HepG2 (cell line): ENCODE measurements at regions not wholly inside any gene's neighbourhood (a gene's known extent, or its start where the extent isn't known, plus 50 kb on each side); places are given as distances from the start of the nearest gene placed in this dataset.

Source experiments
- ATAC-seq: fragments of 200-7000 bp; cut with Tn5 transposase; 3 replicates; pipeline ENCODE4 v1.9.1; 2020; ENCODE audit warnings: mild to moderate bottlenecking, moderate library complexity
- BruUV-seq: library from RNA; stranded (reverse); fragments of 400-500 nt; replicated peaks from 2 replicates; lab custom pipeline; 2021; lab: Mats Ljungman, UMichigan
- CTCF ChIA-PET: fragments of 300-600 bp; formaldehyde crosslinking; extraction: SDS; loops from one replicate; lab custom pipeline; 2021; ENCODE audit warnings: low total read pairs, inconsistent platforms, low intra/inter-chr PET ratio; lab: Yijun Ruan, JAX
- POLR2A ChIA-PET: fragments of 350-600 bp; sonication (Branson Sonifier 250); formaldehyde crosslinking; loops from one replicate; lab custom pipeline; 2020; ENCODE audit warnings: antibody characterized with exemption, inconsistent platforms; lab: Yijun Ruan, JAX
- DNase-seq: peaks from one replicate; pipeline ENCODE4 v3.0.0-alpha.2; 2015; ENCODE audit warnings: low spot score
- FAIRE-seq: peaks from 3 replicates; lab custom pipeline; 2011; peaks lifted over from hg19 to GRCh38; lab: Jason Lieb, UNC
- H2AFZ ChIP-seq: one replicate; pipeline ENCODE4 v1.6.1; 2011; ENCODE audit warnings: low read length, inconsistent platforms
- H3K27ac ChIP-seq: fragments of 300-600 bp; 3 replicates; pipeline ENCODE4 v1.8.0; 2011; ENCODE audit warnings: mixed run types, mild to moderate bottlenecking, mixed read lengths, low read length, inconsistent platforms; ENCODE audit not compliant: insufficient read depth; ENCODE audit errors: extremely low read length
- H3K27me3 ChIP-seq, 2 experiments: fragments of 200-600 bp in 1 of 2; 2 replicates in 1 of 2; 3 replicates in 1 of 2; pipeline versions ENCODE4 v1.6.0 to v1.8.0; 2011; ENCODE audit warnings: low read length in 2 of 2, mild to moderate bottlenecking in 2 of 2, moderate library complexity in 2 of 2, inconsistent platforms in 1 of 2; ENCODE audit not compliant: insufficient read depth in 2 of 2, control insufficient read depth in 1 of 2
- H3K36me3 ChIP-seq, 2 experiments: fragments of 200-600 bp in 1 of 2; replicated peaks in 1 of 2; 2 replicates in 1 of 2; 3 replicates in 1 of 2; pipeline versions ENCODE4 v1.5.1 to v1.8.0; 2011; ENCODE audit warnings: low read length in 2 of 2, inconsistent platforms in 1 of 2; ENCODE audit not compliant: insufficient read depth in 2 of 2, control insufficient read depth in 1 of 2
- H3K4me1 ChIP-seq: 2 replicates; pipeline ENCODE4 v1.5.1; 2012; ENCODE audit warnings: low read length, inconsistent platforms; ENCODE audit not compliant: insufficient read depth
- H3K4me2 ChIP-seq: 2 replicates; pipeline ENCODE4 v1.6.0; 2011; ENCODE audit warnings: low read depth, low read length, inconsistent platforms
- H3K4me3 ChIP-seq, 3 experiments: fragments of 200-600 bp in 1 of 3; sonication (generic), shearing (Covaris generic) in 1 of 3; replicated peaks in 1 of 3; 2 replicates each; pipeline ENCODE4 v1.5.1; 2011 to 2016; ENCODE audit warnings: low read length in 3 of 3, inconsistent platforms in 2 of 3, low read depth in 2 of 3, mild to moderate bottlenecking in 2 of 3, control low read depth in 1 of 3, mixed read lengths in 1 of 3; ENCODE audit not compliant: insufficient read depth in 1 of 3
- H3K79me2 ChIP-seq: one replicate; pipeline ENCODE4 v1.6.1; 2011; ENCODE audit warnings: low read length, inconsistent platforms; ENCODE audit not compliant: insufficient read depth
- H3K9ac ChIP-seq: 2 replicates; pipeline ENCODE4 v1.6.0; 2011; ENCODE audit warnings: mild to moderate bottlenecking, low read depth, low read length, inconsistent platforms; ENCODE audit not compliant: insufficient read depth
- H3K9me3 ChIP-seq: 2 replicates; pipeline ENCODE4 v1.5.1; 2012; ENCODE audit warnings: mild to moderate bottlenecking, low read length
- H4K20me1 ChIP-seq: 2 replicates; pipeline ENCODE4 v1.6.0; 2011; ENCODE audit warnings: inconsistent platforms, mild to moderate bottlenecking, low read length, moderate library complexity; ENCODE audit not compliant: insufficient read depth
- BHLHE40 ChIP-seq: IDR thresholded peaks from 2 replicates; pipeline ENCODE4 v1.6.1; 2011; ENCODE audit warnings: low read length, improper control_type of control experiment
- E2F2 ChIP-seq: sonication (generic); formaldehyde crosslinking; IDR thresholded peaks from 2 replicates; pipeline ENCODE4 v1.4.0; 2020; ENCODE audit warnings: missing genetic modification reagents, borderline replicate concordance
- GLI4 ChIP-seq: sonication (generic); formaldehyde crosslinking; IDR thresholded peaks from 2 replicates; pipeline ENCODE4 v1.5.1; 2020; ENCODE audit warnings: missing genetic modification reagents, mild to moderate bottlenecking, moderate library complexity, borderline replicate concordance
- HOXA3 ChIP-seq: sonication (generic); formaldehyde crosslinking; IDR thresholded peaks from 2 replicates; pipeline ENCODE4 v1.5.0; 2020; ENCODE audit warnings: missing genetic modification reagents
- PCBP2 ChIP-seq: fragments of 200-400 bp; formaldehyde crosslinking; optimal IDR thresholded peaks from 2 replicates; pipeline ENCODE3; 2018; ENCODE audit warnings: low read length, low read depth; ENCODE audit not compliant: poor library complexity, severe bottlenecking
- PHF8 ChIP-seq: sonication (generic); formaldehyde crosslinking; IDR thresholded peaks from 2 replicates; pipeline ENCODE4 v1.5.0; 2020; ENCODE audit warnings: missing genetic modification reagents
- ZBTB2 ChIP-seq: sonication (generic); formaldehyde crosslinking; IDR thresholded peaks from 2 replicates; pipeline ENCODE4 v1.8.0; 2022; ENCODE audit warnings: low read depth, missing genetic modification reagents
- ZBTB3 ChIP-seq: sonication (generic); formaldehyde crosslinking; IDR thresholded peaks from 2 replicates; pipeline ENCODE4 v1.4.0; 2020; ENCODE audit warnings: low read depth, mild to moderate bottlenecking, moderate library complexity, missing genetic modification reagents, borderline replicate concordance
- ZNF546 ChIP-seq: sonication (generic); formaldehyde crosslinking; conservative IDR thresholded peaks from 2 replicates; pipeline ENCODE4 v1.8.1; 2023; ENCODE audit warnings: mild to moderate bottlenecking, missing genetic modification reagents
- WGBS: methylation state at CpG from one replicate; pipeline ENCODE4 v1.1.6; 2017; ENCODE audit warnings: low lambda C conversion rate; 5-methylcytosine and 5-hydroxymethylcytosine counted together
- in situ Hi-C: cut with HindIII; loops from 2 replicates; pipeline ENCODE4 v1.10.0; 2017; ENCODE audit warnings: low pct_unique_long_range_greater_than_20kb; ENCODE audit not compliant: extremely low pct_ligation_motif_present
- intact Hi-C: fragments of 100-400 bp; cut with micrococcal nuclease; formaldehyde crosslinking; loops from one replicate; pipeline ENCODE4 v1.10.0; 2022; ENCODE audit not compliant: unreplicated experiment

- BruUV-seq, result no TSS peak
- FAIRE-seq, result no peak
- TF ChIP-seq HOXA3 (CRISPR knock-in tag) (no peak), GLI4 (CRISPR knock-in tag) (no peak), ZBTB3 (CRISPR knock-in tag) (no peak), ZNF546 (CRISPR knock-in tag) (no peak), PCBP2 (no peak), PHF8 (CRISPR knock-in tag) (no peak), E2F2 (CRISPR knock-in tag) (no peak), BHLHE40 (no peak), ZBTB2 (CRISPR knock-in tag) (no peak)
- H3K9me3 ChIP-seq, result no peaks in the 10 kb centered on the region
- no peak overlapping the region for H3K27ac ChIP-seq
- H3K4me3 ChIP-seq, result no peak overlapping the region
- intact Hi-C loops, result no loop called here
- no peak for DNase-seq
- H3K79me2 ChIP-seq, result no peaks in the 10 kb centered on the region
- ChIA-PET POLR2A (no interaction called here), CTCF (no interaction called here)
- in situ Hi-C loops, result no loop called here
- H3K27me3 ChIP-seq, result no peaks in the 10 kb centered on the region
- no peaks in the 10 kb centered on the region for H4K20me1 ChIP-seq
- ATAC-seq, result no peak
- WGBS, result 0% methylated on average over 4 of the region's 4 CpGs
- H3K4me2 ChIP-seq, result no peak overlapping the region
- H3K36me3 ChIP-seq, result no peaks in the 10 kb centered on the region
- no peaks in the 10 kb centered on the region for H3K4me1 ChIP-seq
- H2AFZ ChIP-seq, result no peak overlapping the region
- H3K9ac ChIP-seq, result no peak overlapping the region
Measured at GRCh38 chr6:92682516-92683398, 736.6 kb downstream of the EPHA7 start.
